Astrocyte (in vitro differentiated cells and primary cell): ENCODE measurements at regions not wholly inside any gene's neighbourhood (a gene's known extent, or its start where the extent isn't known, plus 50 kb on each side); places are given as distances from the start of the nearest gene placed in this dataset.

Source experiments
- DNase-seq: peaks from one replicate; pipeline ENCODE4 v3.0.0-alpha.2; 2010; ENCODE audit warnings: low read depth
- FAIRE-seq: peaks from 2 replicates; lab custom pipeline; 2011; peaks lifted over from hg19 to GRCh38; lab: Jason Lieb, UNC
- H2AFZ ChIP-seq: 2 replicates; pipeline ENCODE4 v1.6.0; 2012; ENCODE audit warnings: low read depth, low read length, inconsistent platforms
- H3K27ac ChIP-seq: 2 replicates; pipeline ENCODE4 v1.5.1; 2011; ENCODE audit warnings: low read depth, low read length, inconsistent platforms
- H3K27me3 ChIP-seq: 2 replicates; pipeline ENCODE4 v1.6.0; 2011; ENCODE audit warnings: low read length, inconsistent platforms; ENCODE audit not compliant: insufficient read depth
- H3K36me3 ChIP-seq: 2 replicates; pipeline ENCODE4 v1.5.1; 2011; ENCODE audit warnings: low read length, inconsistent platforms; ENCODE audit not compliant: insufficient read depth
- H3K4me1 ChIP-seq: 2 replicates; pipeline ENCODE4 v1.5.1; 2011; ENCODE audit warnings: low read length, inconsistent platforms; ENCODE audit not compliant: insufficient read depth
- H3K4me2 ChIP-seq: 2 replicates; pipeline ENCODE4 v1.6.0; 2012; ENCODE audit warnings: low read length, inconsistent platforms
- H3K4me3 ChIP-seq: 2 replicates; pipeline ENCODE4 v1.5.1; 2011; ENCODE audit warnings: low read depth, mild to moderate bottlenecking, low read length, inconsistent platforms; ENCODE audit not compliant: insufficient read depth
- H3K79me2 ChIP-seq: 2 replicates; pipeline ENCODE4 v1.6.0; 2012; ENCODE audit warnings: mild to moderate bottlenecking, low read length, inconsistent platforms; ENCODE audit not compliant: insufficient read depth
- H3K9ac ChIP-seq: 2 replicates; pipeline ENCODE4 v1.6.0; 2012; ENCODE audit warnings: mild to moderate bottlenecking, low read length, inconsistent platforms
- H3K9me3 ChIP-seq: 2 replicates; pipeline ENCODE4 v1.5.1; 2012; ENCODE audit warnings: low read depth, mild to moderate bottlenecking, low read length, inconsistent platforms; ENCODE audit not compliant: insufficient read depth
- H4K20me1 ChIP-seq: 2 replicates; pipeline ENCODE4 v1.6.0; 2012; ENCODE audit warnings: low read length, inconsistent platforms; ENCODE audit not compliant: insufficient read depth
- H3K27ac Mint-ChIP-seq: one replicate; pipeline ENCODE4 v1.8.0; 2021; ENCODE audit warnings: mild to moderate bottlenecking, mixed read lengths; ENCODE audit not compliant: unreplicated experiment
- H3K27me3 Mint-ChIP-seq: one replicate; pipeline ENCODE4 v1.8.0; 2021; ENCODE audit warnings: low read depth, mixed read lengths; ENCODE audit not compliant: unreplicated experiment
- H3K36me3 Mint-ChIP-seq: one replicate; pipeline ENCODE4 v1.8.0; 2021; ENCODE audit warnings: low read depth, mixed read lengths; ENCODE audit not compliant: unreplicated experiment
- H3K4me1 Mint-ChIP-seq: one replicate; pipeline ENCODE4 v1.8.0; 2021; ENCODE audit warnings: low read depth, mixed read lengths; ENCODE audit not compliant: unreplicated experiment
- H3K4me3 Mint-ChIP-seq: one replicate; pipeline ENCODE4 v1.8.0; 2021; ENCODE audit warnings: mild to moderate bottlenecking, moderate library complexity, mixed read lengths; ENCODE audit not compliant: unreplicated experiment
- H3K9me3 Mint-ChIP-seq: one replicate; pipeline ENCODE4 v1.8.0; 2021; ENCODE audit warnings: mild to moderate bottlenecking, mixed read lengths; ENCODE audit not compliant: unreplicated experiment
- CTCF ChIP-seq: IDR thresholded peaks from 2 replicates; pipeline ENCODE4 v1.5.1; 2011; ENCODE audit warnings: low read depth, mild to moderate bottlenecking, inconsistent platforms, low read length, moderate library complexity; ENCODE audit not compliant: insufficient read depth
- EZH2 ChIP-seq: IDR thresholded peaks from 2 replicates; pipeline ENCODE4 v1.6.1; 2012; ENCODE audit warnings: mild to moderate bottlenecking, low read length, inconsistent platforms; ENCODE audit not compliant: insufficient read depth

- Histone ChIP-seq H3K4me1 (peaks cover 20% of the 10 kb centered on the region), H2AFZ (no peak overlapping the region), H3K79me2 (peaks cover 20% of the 10 kb centered on the region), H3K9ac (no peak overlapping the region), H3K9me3 (no peaks in the 10 kb centered on the region), H3K36me3 (no peaks in the 10 kb centered on the region), H4K20me1 (peaks cover 8% of the 10 kb centered on the region), H3K4me3 (no peak overlapping the region), H3K4me2 (no peak overlapping the region), H3K27me3 (no peaks in the 10 kb centered on the region), H3K27ac (no peak overlapping the region)
- H3K4me1 Mint-ChIP-seq = peaks cover 26% of the 10 kb centered on the region
- no peaks in the 10 kb centered on the region for H3K27me3 Mint-ChIP-seq
- TF ChIP-seq CTCF (no peak), EZH2 (no peak)
- H3K36me3 Mint-ChIP-seq = peaks cover 10% of the 10 kb centered on the region
- no peak overlapping the region for H3K27ac Mint-ChIP-seq
- no peak for DNase-seq
- no peaks in the 10 kb centered on the region for H3K9me3 Mint-ChIP-seq
- H3K4me3 Mint-ChIP-seq = no peak overlapping the region
- FAIRE-seq = no peak
Observed at GRCh38 chr2:134134827-134135226, 119.0 kb upstream of the MGAT5 start.

- H3K27me3 ChIP-seq = no peaks in the 10 kb centered on the region
- DNase-seq (no peak), FAIRE-seq (no peak)
- TF ChIP-seq EZH2 (no peak), CTCF (no peak)
- no peak overlapping the region for H2AFZ ChIP-seq
- Mint-ChIP-seq H3K4me1 (peaks cover 26% of the 10 kb centered on the region), H3K36me3 (peaks cover 9% of the 10 kb centered on the region), H3K4me3 (no peak overlapping the region), H3K27ac (no peak overlapping the region), H3K9me3 (no peaks in the 10 kb centered on the region), H3K27me3 (no peaks in the 10 kb centered on the region)
- peaks cover 24% of the 10 kb centered on the region for H3K79me2 ChIP-seq
- peaks cover 20% of the 10 kb centered on the region for H3K4me1 ChIP-seq
- H3K4me2 ChIP-seq = no peak overlapping the region
- H3K9ac ChIP-seq = no peak overlapping the region
- no peak overlapping the region for H3K27ac ChIP-seq
- no peaks in the 10 kb centered on the region for H3K36me3 ChIP-seq
- H4K20me1 ChIP-seq = peaks cover 8% of the 10 kb centered on the region
- H3K4me3 ChIP-seq = no peak overlapping the region
- H3K9me3 ChIP-seq = no peaks in the 10 kb centered on the region
Observed at GRCh38 chr2:134135793-134136192, 118.1 kb upstream of the MGAT5 start.

DNA sequence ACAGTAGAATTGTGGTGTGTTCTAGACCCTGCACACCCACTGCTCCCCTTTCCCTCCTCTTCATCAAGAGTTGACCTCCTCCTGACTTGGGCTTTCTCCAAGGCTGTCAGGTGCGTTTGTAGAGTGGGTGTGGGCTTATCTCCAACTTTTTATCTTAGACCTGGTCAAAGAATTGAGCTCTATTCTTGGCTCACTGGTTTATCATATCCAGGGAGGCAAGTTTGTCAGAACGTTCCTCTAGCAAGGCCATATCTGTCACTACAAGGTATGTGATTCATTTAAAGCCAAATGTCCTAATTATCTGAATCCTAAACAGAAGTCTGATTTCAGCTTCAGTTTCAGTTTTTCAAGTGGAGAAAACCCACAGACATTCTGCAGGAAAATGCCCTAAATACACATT lies 117.1 kb upstream of the MGAT5 start:
- H3K4me1 Mint-ChIP-seq = peaks cover 31% of the 10 kb centered on the region
- no peak for FAIRE-seq
- Histone ChIP-seq H3K4me3 (peak overlapping the region; percentile 24), H3K27me3 (no peaks in the 10 kb centered on the region), H3K4me2 (peak overlapping the region; percentile 73), H3K9me3 (no peaks in the 10 kb centered on the region), H2AFZ (no peak overlapping the region), H4K20me1 (peaks cover 2% of the 10 kb centered on the region), H3K79me2 (peaks cover 31% of the 10 kb centered on the region), H3K9ac (no peak overlapping the region), H3K27ac (no peak overlapping the region), H3K4me1 (peaks cover 20% of the 10 kb centered on the region), H3K36me3 (no peaks in the 10 kb centered on the region)
- H3K27ac Mint-ChIP-seq = peak overlapping the region; percentile 87
- no peak overlapping the region for H3K4me3 Mint-ChIP-seq
- H3K27me3 Mint-ChIP-seq = no peaks in the 10 kb centered on the region
- peaks cover 6% of the 10 kb centered on the region for H3K36me3 Mint-ChIP-seq
- TF ChIP-seq EZH2 (no peak), CTCF (no peak)
- no peak for DNase-seq
- no peaks in the 10 kb centered on the region for H3K9me3 Mint-ChIP-seq
